Gastroesophageal sphincter (tissue), 4 donors: ENCODE measurements at regions not wholly inside any gene's neighbourhood (a gene's known extent, or its start where the extent isn't known, plus 50 kb on each side); places are given as distances from the start of the nearest gene placed in this dataset.
"Not testable (repeated sequence)": the region's sequence is repeated elsewhere in the genome, so short reads cannot be mapped to it uniquely, and the experiment has no call there.

Experiments
- ATAC-seq: fragments of 150-250 bp; one replicate; pipeline ENCODE4 v1.9.1; 2016; ENCODE audit warnings: mild to moderate bottlenecking, moderate library complexity
- H3K27ac ChIP-seq, 4 donors: fragments of 200-600 bp; sonication (generic) in 3 of 4; 1 replicate in 3 of 4; 2 replicates in 1 of 4; pipeline ENCODE4 v1.5.1; 2016 to 2019
- H3K27me3 ChIP-seq: fragments of 200-600 bp; sonication (generic); one replicate; pipeline ENCODE4 v1.5.1; 2019
- H3K36me3 ChIP-seq, 2 donors: fragments of 200-600 bp; sonication (generic); one replicate each; pipeline ENCODE4 v1.5.1; 2019; ENCODE audit warnings: control low read depth in 1 of 2
- H3K4me1 ChIP-seq, 3 donors: fragments of 200-600 bp; sonication (generic); 1 replicate in 2 of 3; 2 replicates in 1 of 3; pipeline ENCODE4 v1.5.1; 2016 to 2019; ENCODE audit warnings: control low read depth in 2 of 3
- H3K4me3 ChIP-seq, 2 donors: fragments of 200-600 bp; sonication (generic); one replicate each; pipeline ENCODE4 v1.5.1; 2019; ENCODE audit warnings: mild to moderate bottlenecking in 1 of 2, moderate library complexity in 1 of 2
- H3K9me3 ChIP-seq, 3 donors: fragments of 200-600 bp; sonication (generic); one replicate each; pipeline ENCODE4 v1.5.1; 2017 to 2019; ENCODE audit warnings: control low read depth in 2 of 3
- CTCF ChIP-seq, 4 experiments: fragments of 200-600 bp in 2 of 4; fragments of 450-650 bp in 2 of 4; sonication (generic) in 1 of 4; IDR thresholded peaks; one replicate each; pipeline ENCODE4 v1.5.1; 2017 to 2019; ENCODE audit warnings: antibody characterized with exemption in 4 of 4, mild to moderate bottlenecking in 2 of 4, moderate library complexity in 2 of 4
- EP300 ChIP-seq: sonication (generic); formaldehyde crosslinking; IDR thresholded peaks from one replicate; pipeline ENCODE4 v1.6.1; 2017; ENCODE audit warnings: antibody characterized with exemption, mild to moderate bottlenecking
- POLR2A ChIP-seq, 2 donors: fragments of 450-650 bp; IDR thresholded peaks; one replicate each; pipeline ENCODE4 v1.6.1; 2017; ENCODE audit warnings: antibody characterized with exemption in 2 of 2, mild to moderate bottlenecking in 2 of 2, moderate library complexity in 1 of 2
- POLR2AphosphoS5 ChIP-seq: sonication (generic); formaldehyde crosslinking; IDR thresholded peaks from one replicate; pipeline ENCODE4 v1.6.1; 2017; ENCODE audit warnings: antibody characterized with exemption
- WGBS, 2 donors: methylation state at CpG; one replicate each; pipeline ENCODE4 v1.1.5; 2018; ENCODE audit warnings: low coverage in 1 of 2; 5-methylcytosine and 5-hydroxymethylcytosine counted together

DNA sequence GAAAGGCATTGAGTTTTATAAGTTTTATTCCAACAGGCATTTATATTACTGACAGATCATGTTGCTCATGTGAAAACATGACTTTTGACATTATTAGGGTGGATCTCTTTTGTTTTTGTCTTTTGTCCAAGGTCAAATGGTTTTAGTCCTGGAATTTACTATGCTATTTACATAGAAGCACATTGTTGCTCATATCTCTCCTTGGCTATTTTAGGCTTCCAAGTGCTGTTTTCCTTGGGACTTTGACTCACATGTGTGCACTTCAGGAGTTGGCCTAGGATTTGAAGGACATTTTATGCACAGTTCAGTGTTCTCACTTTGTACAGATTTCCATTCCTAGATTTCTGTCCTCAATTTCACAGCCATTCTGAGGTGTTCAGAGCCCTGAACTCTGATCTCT is 225.7 kb downstream of the PYDC2 start:
- TF ChIP-seq POLR2AphosphoS5 = no peak
- TF ChIP-seq EP300 = no peak
- ATAC-seq = no peak
- H3K4me1 ChIP-seq = no peaks in the 10 kb centered on the region

DNA sequence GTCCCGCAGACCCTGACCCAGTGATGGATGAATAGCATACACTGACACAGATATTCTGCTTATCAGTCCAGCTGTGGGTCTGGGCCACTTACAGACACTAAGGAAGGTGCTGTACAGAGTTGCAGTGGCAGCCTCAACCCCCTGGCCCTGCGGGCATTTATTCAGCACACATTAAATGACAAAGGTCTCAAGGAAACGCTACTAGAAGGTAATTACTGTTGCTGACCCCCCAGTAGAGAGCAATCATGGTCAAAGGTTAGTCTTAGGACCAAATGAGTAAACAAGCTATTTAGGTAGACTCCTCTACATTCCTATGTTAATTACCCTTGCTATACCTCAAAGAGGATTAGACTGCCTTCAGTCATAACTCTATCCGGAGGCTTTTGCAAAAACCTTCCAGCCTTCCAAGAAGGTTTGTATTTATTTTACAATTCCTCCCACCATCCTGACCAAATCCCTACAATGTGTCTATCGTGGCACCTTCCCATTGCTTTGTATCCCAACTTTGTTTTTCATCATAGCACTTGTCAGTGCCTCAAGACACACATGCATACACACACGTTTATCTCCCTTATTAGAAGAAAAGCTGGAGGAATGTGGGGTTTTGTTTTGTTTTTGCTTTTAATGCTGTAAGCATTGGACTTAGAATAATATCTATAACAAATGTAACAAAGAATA is 227.9 kb downstream of the PYDC2 start:
- WGBS, 2 donors = 45 to 63% methylated on average over 3 to 6 of the region's 6 CpGs
- Histone ChIP-seq H3K36me3 (no peaks in the 10 kb centered on the region), H3K9me3 (no peaks in the 10 kb centered on the region), H3K4me3 (no peak overlapping the region), H3K4me1 (no peaks in the 10 kb centered on the region), H3K27me3 (no peaks in the 10 kb centered on the region), H3K27ac (no peak overlapping the region)
- TF ChIP-seq POLR2A (IDR thresholded peaks at IDR 0.05) = no peak
- no peak for TF ChIP-seq EP300
- TF ChIP-seq CTCF (IDR thresholded peaks at IDR 0.05) = no peak
- TF ChIP-seq POLR2AphosphoS5 = no peak
- ATAC-seq = no peak

More for the DNA sequence above, 225.7 kb downstream of the PYDC2 start:
- H3K4me3 ChIP-seq = no peak overlapping the region
- no peaks in the 10 kb centered on the region for H3K36me3 ChIP-seq
- no peaks in the 10 kb centered on the region for H3K27me3 ChIP-seq
- no peak overlapping the region for H3K27ac ChIP-seq
- H3K9me3 ChIP-seq = no peaks in the 10 kb centered on the region

DNA sequence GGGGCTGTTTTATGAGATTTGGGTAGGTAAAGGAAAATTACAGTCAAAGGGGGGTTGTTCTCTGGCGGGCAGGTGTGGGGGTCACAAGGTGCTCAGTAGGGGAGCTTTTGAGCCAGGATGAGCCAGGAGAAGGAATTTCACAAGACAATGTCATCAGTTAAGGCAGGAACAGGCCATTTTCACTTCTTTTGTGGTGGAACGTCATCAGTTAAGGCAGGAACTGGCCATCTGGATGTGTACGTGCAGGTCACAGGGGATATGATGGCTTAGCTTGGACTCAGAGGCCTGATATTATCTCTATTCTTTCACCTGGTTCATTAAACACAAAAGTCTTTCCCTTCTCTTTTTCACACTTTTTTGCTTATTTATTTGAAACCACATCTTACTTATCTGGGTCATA is 230.2 kb downstream of the PYDC2 start:
- not testable (repeated sequence) for H3K4me1 ChIP-seq, H3K27ac ChIP-seq, H3K36me3 ChIP-seq, H3K4me3 ChIP-seq, ATAC-seq, H3K9me3 ChIP-seq, H3K27me3 ChIP-seq
- WGBS, 2 donors = 51 to 86% methylated on average over 1 to 3 of the region's 3 CpGs

GRCh38 chr3:191695131-191695814 is 234.3 kb downstream of the PYDC2 start:
- Histone ChIP-seq H3K27me3 (no peaks in the 10 kb centered on the region), H3K36me3 (no peaks in the 10 kb centered on the region), H3K9me3 (no peaks in the 10 kb centered on the region), H3K27ac (no peak overlapping the region), H3K4me3 (no peak overlapping the region), H3K4me1 (no peaks in the 10 kb centered on the region)
- no peak for TF ChIP-seq POLR2A (IDR thresholded peaks at IDR 0.05)
- no peak for TF ChIP-seq POLR2AphosphoS5
- no peak for TF ChIP-seq CTCF (IDR thresholded peaks at IDR 0.05)
- TF ChIP-seq EP300 = no peak
- WGBS, 2 donors = 47 to 52% methylated on average over 7 of the region's 7 CpGs
- ATAC-seq = no peak

DNA sequence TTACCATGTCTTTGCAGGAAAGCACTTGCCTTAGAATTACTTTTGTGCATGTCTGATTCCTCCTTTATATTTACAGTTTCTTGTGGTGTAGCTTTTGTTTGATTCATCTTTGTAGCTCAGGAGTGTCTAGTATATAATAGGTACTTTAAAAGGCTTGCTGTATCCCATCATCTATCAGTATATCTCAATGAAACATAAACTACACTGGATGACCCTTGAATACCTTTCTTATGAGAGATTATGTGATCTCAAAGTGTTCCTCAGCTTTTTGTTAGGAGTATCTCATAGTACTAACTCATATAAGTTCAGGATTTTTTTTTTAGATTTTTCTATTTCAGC is 234.8 kb downstream of the PYDC2 start:
- Histone ChIP-seq H3K4me3 (no peak overlapping the region), H3K9me3 (no peaks in the 10 kb centered on the region), H3K27me3 (no peaks in the 10 kb centered on the region), H3K36me3 (no peaks in the 10 kb centered on the region), H3K4me1 (no peaks in the 10 kb centered on the region), H3K27ac (no peak overlapping the region)
- TF ChIP-seq CTCF (IDR thresholded peaks at IDR 0.05) (no peak), EP300 (no peak), POLR2AphosphoS5 (no peak), POLR2A (IDR thresholded peaks at IDR 0.05) (no peak)
- no peak for ATAC-seq

DNA sequence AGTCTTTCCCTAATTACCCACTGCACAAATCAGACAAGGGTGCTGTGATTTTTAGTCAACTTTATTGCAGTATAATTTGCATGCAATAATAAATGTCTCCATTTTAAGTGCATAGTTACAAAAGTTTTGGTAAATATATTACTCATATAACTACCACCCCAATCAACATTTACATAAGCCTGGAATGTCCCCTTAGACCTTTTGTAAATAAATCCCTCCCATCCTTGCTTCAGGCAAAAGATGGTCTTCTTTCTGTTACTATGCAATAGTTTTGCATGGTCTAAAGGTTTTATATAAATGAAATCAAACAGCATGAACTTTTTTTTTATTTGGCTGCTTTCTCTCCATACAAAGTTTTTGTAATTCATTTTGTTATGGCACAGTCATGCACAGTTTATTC is 235.4 kb downstream of the PYDC2 start:
- Histone ChIP-seq H3K4me1 (no peaks in the 10 kb centered on the region), H3K9me3 (peaks cover 0 to under 1% (median 0%) of the 10 kb centered on the region in 3 donors), H3K4me3 (no peak overlapping the region), H3K36me3 (no peaks in the 10 kb centered on the region), H3K27me3 (no peaks in the 10 kb centered on the region), H3K27ac (no peak overlapping the region)
- TF ChIP-seq POLR2AphosphoS5 = no peak
- no peak for TF ChIP-seq CTCF (IDR thresholded peaks at IDR 0.05)
- TF ChIP-seq POLR2A (IDR thresholded peaks at IDR 0.05) = no peak
- no peak for TF ChIP-seq EP300
- ATAC-seq = no peak
